SK-N-SH treated with all-trans-retinoic acid at 6 μM for 48 hours (cell line): ENCODE measurements at regions not wholly inside any gene's neighbourhood (a gene's known extent, or its start where the extent isn't known, plus 50 kb on each side); places are given as distances from the start of the nearest gene placed in this dataset.

Experiments
- ATAC-seq: fragments of 200-7000 bp; cut with Tn5 transposase; 3 replicates; pipeline ENCODE4 v1.9.1; 2020; ENCODE audit warnings: mild to moderate bottlenecking, moderate library complexity
- ARNTL ChIP-seq: fragments of 450-650 bp; formaldehyde crosslinking; IDR thresholded peaks from 2 replicates; pipeline ENCODE4 v1.5.0; 2020; ENCODE audit warnings: low read depth, mild to moderate bottlenecking, moderate library complexity, borderline replicate concordance
- BACH2 ChIP-seq: fragments of 250-450 bp; sonication (Bioruptor Pico); IDR thresholded peaks from 2 replicates; pipeline ENCODE4 v1.9.0; 2021; ENCODE audit warnings: mild to moderate bottlenecking, borderline replicate concordance
- CSDC2 ChIP-seq: fragments of 250-450 bp; sonication (Bioruptor Pico); IDR thresholded peaks from 2 replicates; pipeline ENCODE4 v1.5.0; 2020; ENCODE audit warnings: mild to moderate bottlenecking, moderate library complexity
- ESRRG ChIP-seq: fragments of 250-450 bp; sonication (Bioruptor Pico); IDR thresholded peaks from 2 replicates; pipeline ENCODE4 v1.6.1; 2021; ENCODE audit warnings: mild to moderate bottlenecking
- GLIS3 ChIP-seq: fragments of 250-450 bp; sonication (Bioruptor Pico); IDR thresholded peaks from 2 replicates; pipeline ENCODE4 v1.5.0; 2020; ENCODE audit warnings: mild to moderate bottlenecking, moderate library complexity
- ISL1 ChIP-seq: fragments of 250-450 bp; sonication (Bioruptor Pico); IDR thresholded peaks from 2 replicates; pipeline ENCODE4 v2.1.2; 2022; ENCODE audit warnings: mild to moderate bottlenecking, moderate library complexity
- PATZ1 ChIP-seq: fragments of 250-450 bp; sonication (Bioruptor Pico); IDR thresholded peaks from 2 replicates; pipeline ENCODE4 v1.8.0; 2020; ENCODE audit warnings: mild to moderate bottlenecking, moderate library complexity, borderline replicate concordance
- POU6F1 ChIP-seq: fragments of 250-450 bp; sonication (Bioruptor Pico); IDR thresholded peaks from 2 replicates; pipeline ENCODE4 v1.8.0; 2021; ENCODE audit warnings: low read depth, mild to moderate bottlenecking, moderate library complexity, borderline replicate concordance
- RARB ChIP-seq: fragments of 250-450 bp; sonication (Bioruptor Pico); IDR thresholded peaks from 2 replicates; pipeline ENCODE4 v1.8.0; 2021; ENCODE audit warnings: mild to moderate bottlenecking, moderate library complexity
- SNAI2 ChIP-seq: fragments of 250-450 bp; sonication (Bioruptor Pico); IDR thresholded peaks from 2 replicates; pipeline ENCODE4 v1.5.0; 2020; ENCODE audit warnings: mild to moderate bottlenecking, moderate library complexity
- TCF4 ChIP-seq: fragments of 250-450 bp; sonication (Bioruptor Pico); IDR thresholded peaks from 2 replicates; pipeline ENCODE4 v1.8.0; 2021; ENCODE audit warnings: mild to moderate bottlenecking, moderate library complexity, borderline replicate concordance
- TOX ChIP-seq: fragments of 250-450 bp; sonication (Bioruptor Pico); IDR thresholded peaks from 2 replicates; pipeline ENCODE4 v1.8.0; 2021; ENCODE audit warnings: mild to moderate bottlenecking, moderate library complexity, borderline replicate concordance
- ZC3H10 ChIP-seq: fragments of 250-450 bp; sonication (Bioruptor Pico); IDR thresholded peaks from 2 replicates; pipeline ENCODE4 v1.5.1; 2021; ENCODE audit warnings: mild to moderate bottlenecking, moderate library complexity
- ZFP3 ChIP-seq: fragments of 250-450 bp; sonication (Bioruptor Pico); IDR thresholded peaks from 2 replicates; pipeline ENCODE4 v1.5.0; 2020; ENCODE audit warnings: mild to moderate bottlenecking, moderate library complexity
- ZFP30 ChIP-seq: fragments of 450-650 bp; formaldehyde crosslinking; IDR thresholded peaks from 2 replicates; pipeline ENCODE4 v1.5.0; 2022; ENCODE audit warnings: mild to moderate bottlenecking, moderate library complexity
- ZNF565 ChIP-seq: fragments of 450-650 bp; formaldehyde crosslinking; conservative IDR thresholded peaks from 2 replicates; pipeline ENCODE4 v1.5.0; 2020; ENCODE audit warnings: low read depth, mild to moderate bottlenecking, moderate library complexity
- ZNF70 ChIP-seq: fragments of 450-650 bp; formaldehyde crosslinking; IDR thresholded peaks from 2 replicates; pipeline ENCODE4 v1.5.0; 2020; ENCODE audit warnings: mild to moderate bottlenecking, moderate library complexity
- ZNF8 ChIP-seq: fragments of 450-650 bp; formaldehyde crosslinking; IDR thresholded peaks from 2 replicates; pipeline ENCODE4 v1.5.0; 2020; ENCODE audit warnings: mild to moderate bottlenecking, moderate library complexity
- TF ChIP-seq, protein P1 (sequence below): fragments of 250-450 bp; sonication (Bioruptor Pico); IDR thresholded peaks from 2 replicates; pipeline ENCODE4 v1.5.1; 2020; ENCODE audit warnings: low read depth, mild to moderate bottlenecking, moderate library complexity
- TF ChIP-seq, protein P2 (sequence below): fragments of 250-450 bp; sonication (Bioruptor Pico); IDR thresholded peaks from 2 replicates; pipeline ENCODE4 v1.5.1; 2021; ENCODE audit warnings: mild to moderate bottlenecking, moderate library complexity

DNA sequence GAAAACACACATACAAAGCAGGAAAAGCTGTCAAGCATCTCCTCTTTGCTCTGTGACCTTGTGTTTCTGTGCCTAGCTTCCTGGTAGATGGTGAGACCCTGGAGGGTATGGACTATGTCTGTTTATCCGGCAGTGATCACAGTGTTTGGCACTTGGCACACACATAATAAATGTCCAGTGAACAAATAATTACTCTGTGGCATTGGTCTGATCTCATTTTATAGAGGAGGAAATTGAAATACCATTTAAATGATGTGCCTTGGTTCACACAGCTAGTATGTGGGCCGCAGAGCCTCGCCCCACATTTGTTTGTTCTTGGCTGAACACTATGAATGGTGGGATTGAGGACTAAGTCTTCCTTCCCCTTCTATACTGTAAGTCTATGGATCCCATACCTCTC is 104.7 kb upstream of the SPON1 start:
- TF ChIP-seq ZNF70: no peak
- no peak for TF ChIP-seq ESRRG (CRISPR knock-in tag)
- TF ChIP-seq, protein P1, sequence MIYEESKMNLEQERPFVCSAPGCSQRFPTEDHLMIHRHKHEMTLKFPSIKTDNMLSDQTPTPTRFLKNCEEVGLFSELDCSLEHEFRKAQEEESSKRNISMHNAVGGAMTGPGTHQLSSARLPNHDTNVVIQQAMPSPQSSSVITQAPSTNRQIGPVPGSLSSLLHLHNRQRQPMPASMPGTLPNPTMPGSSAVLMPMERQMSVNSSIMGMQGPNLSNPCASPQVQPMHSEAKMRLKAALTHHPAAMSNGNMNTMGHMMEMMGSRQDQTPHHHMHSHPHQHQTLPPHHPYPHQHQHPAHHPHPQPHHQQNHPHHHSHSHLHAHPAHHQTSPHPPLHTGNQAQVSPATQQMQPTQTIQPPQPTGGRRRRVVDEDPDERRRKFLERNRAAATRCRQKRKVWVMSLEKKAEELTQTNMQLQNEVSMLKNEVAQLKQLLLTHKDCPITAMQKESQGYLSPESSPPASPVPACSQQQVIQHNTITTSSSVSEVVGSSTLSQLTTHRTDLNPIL (CRISPR knock-in tag): no peak
- no peak for TF ChIP-seq BACH2 (CRISPR knock-in tag)
- TF ChIP-seq ARNTL (CRISPR knock-in tag): no peak
- no peak for TF ChIP-seq ZNF8
- no peak for TF ChIP-seq SNAI2 (CRISPR knock-in tag)
- TF ChIP-seq ISL1 (CRISPR knock-in tag): no peak
- TF ChIP-seq GLIS3 (CRISPR knock-in tag): no peak
- TF ChIP-seq TCF4 (CRISPR knock-in tag): no peak
- no peak for TF ChIP-seq POU6F1 (CRISPR knock-in tag)
- no peak for TF ChIP-seq RARB (CRISPR knock-in tag)
- no peak for TF ChIP-seq CSDC2
- TF ChIP-seq TOX (CRISPR knock-in tag): no peak
- TF ChIP-seq ZFP30 (CRISPR knock-in tag): no peak
- TF ChIP-seq ZC3H10: no peak
- ATAC-seq: no peak

DNA sequence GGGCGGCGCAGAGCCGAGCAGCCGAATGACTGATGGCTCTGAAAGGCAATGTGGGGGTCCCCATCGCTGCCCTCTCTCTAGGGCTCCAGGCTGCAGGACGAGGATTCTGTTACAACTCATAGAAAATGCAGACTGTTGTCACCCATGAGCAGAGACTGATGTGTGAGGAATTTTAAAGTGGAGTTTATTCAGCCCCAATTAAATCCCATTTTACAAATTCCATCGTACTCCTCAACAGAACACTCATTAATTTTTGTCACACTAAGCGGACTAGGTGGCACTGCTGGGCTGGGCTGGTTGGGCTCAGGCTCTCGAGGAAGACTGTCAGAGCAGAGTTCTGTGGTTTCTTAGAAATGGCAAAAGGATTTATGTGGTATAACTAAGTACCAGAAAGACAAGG is 102.6 kb upstream of the SPON1 start:
- no peak for ATAC-seq
- TF ChIP-seq TOX (CRISPR knock-in tag): no peak
- no peak for TF ChIP-seq ARNTL (CRISPR knock-in tag)
- TF ChIP-seq ZNF565 (CRISPR knock-in tag): no peak
- no peak for TF ChIP-seq PATZ1 (CRISPR knock-in tag)
- no peak for TF ChIP-seq ZFP3
- TF ChIP-seq, protein P1 (CRISPR knock-in tag): no peak
- TF ChIP-seq, protein P2, sequence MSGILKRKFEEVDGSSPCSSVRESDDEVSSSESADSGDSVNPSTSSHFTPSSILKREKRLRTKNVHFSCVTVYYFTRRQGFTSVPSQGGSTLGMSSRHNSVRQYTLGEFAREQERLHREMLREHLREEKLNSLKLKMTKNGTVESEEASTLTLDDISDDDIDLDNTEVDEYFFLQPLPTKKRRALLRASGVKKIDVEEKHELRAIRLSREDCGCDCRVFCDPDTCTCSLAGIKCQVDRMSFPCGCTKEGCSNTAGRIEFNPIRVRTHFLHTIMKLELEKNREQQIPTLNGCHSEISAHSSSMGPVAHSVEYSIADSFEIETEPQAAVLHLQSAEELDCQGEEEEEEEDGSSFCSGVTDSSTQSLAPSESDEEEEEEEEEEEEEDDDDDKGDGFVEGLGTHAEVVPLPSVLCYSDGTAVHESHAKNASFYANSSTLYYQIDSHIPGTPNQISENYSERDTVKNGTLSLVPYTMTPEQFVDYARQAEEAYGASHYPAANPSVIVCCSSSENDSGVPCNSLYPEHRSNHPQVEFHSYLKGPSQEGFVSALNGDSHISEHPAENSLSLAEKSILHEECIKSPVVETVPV: no peak
- no peak for TF ChIP-seq ISL1 (CRISPR knock-in tag)
- TF ChIP-seq ZNF8: no peak
- TF ChIP-seq ZNF70: no peak
- TF ChIP-seq RARB (CRISPR knock-in tag): no peak
- no peak for TF ChIP-seq ZFP30 (CRISPR knock-in tag)
- TF ChIP-seq GLIS3 (CRISPR knock-in tag): no peak
- no peak for TF ChIP-seq TCF4 (CRISPR knock-in tag)
- no peak for TF ChIP-seq POU6F1 (CRISPR knock-in tag)

- no peak for ATAC-seq
Measured at GRCh38 chr11:13861411-13861810, 101.1 kb upstream of the SPON1 start.

More at GRCh38 chr11:13861411-13861810, 101.1 kb upstream of the SPON1 start:
- no peak for TF ChIP-seq BACH2 (CRISPR knock-in tag)
- TF ChIP-seq, protein P2: no peak
